ENCODE measurements at regions not wholly inside any gene's neighbourhood (a gene's known extent, or its start where the extent isn't known, plus 50 kb on each side); places are given as distances from the start of the nearest gene placed in this dataset.

DNA sequence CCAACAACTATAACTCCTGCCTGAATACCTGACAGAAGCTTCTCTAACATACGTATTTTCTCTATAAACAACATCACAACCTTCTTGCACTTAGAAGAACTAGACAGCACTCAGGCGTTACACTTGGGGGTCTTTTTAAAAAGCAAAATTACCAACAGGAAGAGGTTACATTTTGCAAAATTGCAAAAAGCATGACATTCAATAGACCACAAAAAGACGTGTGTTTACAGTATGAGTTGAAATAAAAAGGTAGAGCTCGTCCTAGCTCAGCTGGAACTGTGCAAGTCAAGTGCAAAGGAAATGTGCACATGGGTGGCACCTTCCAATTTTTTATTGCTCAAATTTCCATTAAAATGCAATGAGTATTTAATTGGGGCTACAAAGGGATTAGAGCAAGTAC is 375.2 kb upstream of the HSFY2 start:
- DNase-seq (ENCODE audit: low read depth in 2 of 2): no peak

GRCh38 chrY:19146296-19146695 is 372.8 kb upstream of the HSFY2 start:
- no peak for DNase-seq (ENCODE audit: low read depth in 2 of 2)

- no peak for DNase-seq (ENCODE audit: low read depth in 2 of 2)
Observed at GRCh38 chrY:19142093-19142492, 368.6 kb upstream of the HSFY2 start.

GRCh38 chrY:19140285-19140920 is 366.9 kb upstream of the HSFY2 start:
- DNase-seq (ENCODE audit: low read depth in 2 of 2): no peak

- no peak for DNase-seq (ENCODE audit: low read depth in 2 of 2)
Observed at GRCh38 chrY:19134426-19134825, 360.9 kb upstream of the HSFY2 start.

DNA sequence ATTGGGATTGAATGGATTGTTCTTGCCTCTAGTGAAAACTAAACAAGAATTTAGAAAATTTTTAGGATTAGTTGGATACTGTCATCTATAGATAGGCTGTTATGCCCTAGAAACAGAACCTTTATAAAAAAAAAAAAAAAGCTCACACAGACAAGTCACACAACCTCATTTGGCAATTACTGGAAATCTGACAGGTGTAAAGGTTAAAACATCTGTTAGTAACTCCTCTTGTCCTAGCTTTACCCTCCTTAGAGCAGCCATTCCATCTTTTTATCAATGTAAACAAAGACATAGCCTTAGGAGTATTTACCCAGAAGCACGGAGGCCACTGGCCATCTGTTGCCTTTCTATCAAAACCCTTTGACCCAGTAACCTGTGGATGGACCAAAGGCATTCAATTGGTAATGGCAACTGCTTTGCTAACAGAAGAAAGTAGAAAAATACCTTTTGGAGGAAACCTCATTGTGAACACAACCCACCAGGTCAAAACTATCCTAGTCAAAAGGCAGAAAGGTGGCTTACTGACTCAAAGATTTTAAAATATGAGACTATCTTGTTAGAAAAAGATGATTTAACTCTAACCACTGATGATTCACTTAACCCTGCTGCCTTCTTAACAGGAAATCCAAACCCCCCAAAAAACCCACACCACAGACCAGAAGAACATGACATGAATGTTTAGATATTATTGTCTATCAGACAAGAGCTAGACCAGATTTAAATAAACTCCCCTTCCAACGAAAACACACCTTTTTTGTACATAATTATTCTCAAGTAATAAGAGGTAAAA is 357.2 kb upstream of the HSFY2 start:
- DNase-seq (ENCODE audit: low read depth in 2 of 2): no peak

GRCh38 chrY:19126889-19127288 is 353.4 kb upstream of the HSFY2 start:
- DNase-seq (ENCODE audit: low read depth in 2 of 2): no peak

DNA sequence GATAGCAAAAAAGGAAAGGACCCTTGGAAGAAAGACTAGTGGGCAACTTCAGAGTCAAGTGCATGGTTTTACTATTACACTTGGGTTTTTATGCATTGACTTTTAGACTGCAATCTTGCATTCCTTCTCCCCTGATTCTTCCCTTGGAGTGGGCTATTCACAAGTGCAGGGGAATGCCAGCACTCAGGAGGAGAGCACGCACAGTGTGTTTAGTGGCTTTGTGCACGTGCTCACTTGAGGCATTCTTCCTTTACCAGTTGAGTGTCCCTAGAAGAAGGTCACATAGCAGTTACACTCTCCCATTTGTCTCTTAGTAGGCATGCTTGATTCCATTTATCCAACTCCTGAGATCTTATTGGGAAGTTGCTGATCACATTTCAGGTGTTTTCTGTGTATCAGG is 351.1 kb upstream of the HSFY2 start:
- DNase-seq (ENCODE audit: low read depth in 2 of 2): no peak

- DNase-seq (ENCODE audit: low read depth in 2 of 2): no peak
Observed at GRCh38 chrY:19122450-19122849, 348.9 kb upstream of the HSFY2 start.

DNA sequence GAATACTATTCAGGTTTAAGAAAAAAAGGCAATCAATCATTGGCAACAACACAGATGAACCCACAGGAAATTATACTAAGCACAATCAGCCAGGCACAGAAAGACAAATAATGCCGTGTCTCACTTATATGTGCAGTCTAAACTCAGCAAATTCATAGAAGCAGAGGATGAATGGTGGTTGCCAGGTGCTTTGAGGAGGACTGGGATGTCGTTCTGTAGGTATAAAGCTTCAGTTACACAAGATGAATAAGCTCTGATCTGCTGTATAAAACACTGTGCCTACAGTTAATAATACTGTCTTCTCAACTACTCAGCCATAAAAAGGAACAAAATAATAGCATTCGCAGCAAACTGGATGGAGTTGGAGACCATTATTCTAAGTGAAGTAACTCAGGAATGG is 324.8 kb upstream of the HSFY2 start:
- DNase-seq (ENCODE audit: low read depth in 2 of 2): no peak

DNA sequence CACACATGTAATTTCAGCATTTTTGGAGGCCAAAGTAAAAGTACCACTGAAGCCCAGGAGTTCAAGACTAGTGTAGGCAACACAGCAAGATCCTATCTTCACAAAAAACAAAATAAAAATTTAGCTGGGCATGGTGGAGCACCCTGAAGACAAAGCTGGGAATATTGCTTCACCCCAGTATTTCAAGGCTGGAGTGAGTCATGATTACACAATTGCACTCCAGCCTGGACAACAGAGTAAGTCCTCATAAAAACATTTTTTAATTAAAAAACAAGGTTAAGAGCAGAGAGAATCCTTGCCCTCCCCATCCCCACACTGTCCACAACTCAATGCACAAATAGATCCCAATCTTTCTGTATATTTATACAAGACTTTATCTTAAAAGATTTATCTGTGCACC is 321.9 kb upstream of the HSFY2 start:
- DNase-seq (ENCODE audit: low read depth in 2 of 2): no peak

DNA sequence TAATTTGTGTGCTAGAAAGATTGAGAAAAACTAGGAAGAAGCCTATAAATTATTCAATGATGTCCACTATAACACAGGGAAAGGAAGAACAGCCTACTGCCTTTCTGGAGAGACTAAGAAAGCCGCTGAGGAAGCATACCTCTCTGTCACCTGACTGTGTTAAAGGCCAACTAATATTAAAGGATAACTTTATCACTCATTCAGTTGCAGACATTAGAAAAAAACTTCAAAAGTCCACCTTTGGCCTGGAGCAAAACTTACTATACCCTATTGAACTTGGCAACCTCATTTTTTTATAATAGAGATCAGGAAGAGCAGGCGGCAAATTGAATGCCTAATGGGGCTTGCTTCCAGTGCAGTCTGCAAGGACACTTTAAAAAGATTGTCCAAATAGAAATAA is 309.5 kb upstream of the HSFY2 start:
- no peak for DNase-seq (ENCODE audit: low read depth in 2 of 2)

GRCh38 chrY:19077698-19078113 is 304.2 kb upstream of the HSFY2 start:
- no peak for DNase-seq (ENCODE audit: low read depth in 2 of 2)

DNA sequence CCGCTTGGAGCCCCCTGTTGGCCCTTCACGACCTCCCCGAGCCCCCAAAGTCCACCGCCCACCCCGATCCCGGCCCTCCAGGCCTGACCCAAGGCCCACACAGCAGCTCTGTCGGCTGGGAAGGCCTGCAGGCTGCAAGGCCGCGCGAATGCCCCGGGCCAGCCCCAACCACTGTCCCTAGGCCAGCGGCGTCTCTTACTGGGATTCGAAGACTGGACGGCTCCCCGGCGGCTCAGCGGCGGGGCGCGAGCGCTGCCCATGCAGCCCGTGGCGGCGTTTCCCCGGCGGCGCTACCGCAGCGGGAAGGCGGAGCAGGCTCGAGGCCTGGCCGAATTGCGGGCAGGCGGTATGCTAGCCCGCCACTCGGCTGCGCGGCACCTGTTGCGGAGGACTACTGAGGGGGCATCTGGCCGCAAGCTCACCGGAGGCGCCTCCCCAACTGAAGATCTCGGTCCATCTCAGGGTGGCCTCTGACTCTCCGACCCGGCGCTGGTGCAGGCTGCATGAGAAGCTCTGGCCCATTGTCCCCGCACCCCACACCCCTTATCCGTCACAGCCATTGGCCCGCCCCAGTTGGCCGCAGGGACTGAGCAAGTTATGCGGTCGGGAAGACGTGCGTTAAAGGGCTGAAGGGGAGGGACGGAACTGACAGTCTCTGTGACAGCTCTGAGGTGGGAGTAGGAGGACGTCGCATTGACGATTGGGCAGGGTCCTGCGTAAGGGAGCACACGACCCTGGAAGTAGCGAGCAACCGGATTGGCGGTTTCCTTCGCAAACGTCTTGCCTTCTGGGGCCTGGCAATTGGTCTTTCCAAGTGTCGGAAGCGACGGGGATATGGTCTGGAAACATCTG is 303.5 kb upstream of the HSFY2 start:
- DNase-seq (ENCODE audit: low read depth in 2 of 2): no peak

GRCh38 chrY:19075471-19076253 is 302.1 kb upstream of the HSFY2 start:
- DNase-seq (ENCODE audit: low read depth in 2 of 2): no peak

DNA sequence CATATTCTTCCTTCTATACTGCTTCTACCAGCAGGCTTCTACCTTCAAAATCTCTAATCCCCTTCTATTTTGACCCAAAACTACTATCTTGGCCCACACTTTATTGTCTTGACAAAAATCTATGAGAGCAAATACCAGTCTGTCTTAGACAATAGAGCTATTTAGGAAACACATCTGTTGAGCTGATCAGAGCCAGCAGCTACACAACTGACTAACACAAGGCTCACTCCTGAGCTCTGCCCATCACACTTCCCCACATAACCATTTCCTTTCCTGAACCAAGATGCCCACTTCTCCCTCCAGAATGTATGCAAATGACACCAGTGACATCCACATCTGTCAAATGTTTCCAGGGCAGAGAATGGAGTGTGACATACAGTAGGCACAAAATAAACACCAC is 293.9 kb upstream of the HSFY2 start:
- no peak for DNase-seq (ENCODE audit: low read depth in 2 of 2)

- DNase-seq (ENCODE audit: low read depth in 2 of 2): no peak
Observed at GRCh38 chrY:19066447-19067190, 293.1 kb upstream of the HSFY2 start.

DNA sequence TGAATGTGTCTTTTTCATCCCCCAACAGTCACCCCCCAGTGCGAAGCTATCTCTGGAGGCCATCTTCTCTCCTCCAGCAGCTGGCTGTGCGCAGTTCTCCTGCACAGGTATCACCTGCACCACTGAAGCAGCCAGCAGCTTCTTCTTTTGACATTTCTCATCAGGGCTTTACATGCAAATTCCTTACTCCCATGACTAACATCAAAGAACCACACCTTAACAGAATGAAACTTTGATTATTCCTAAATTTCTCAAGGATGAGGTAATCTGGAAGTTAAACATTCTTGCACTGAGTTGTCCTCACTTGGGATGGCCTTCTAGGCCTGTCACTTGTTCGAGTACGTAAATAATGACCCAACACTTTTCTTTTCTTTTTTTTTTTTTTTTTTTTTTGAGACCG is 291.6 kb upstream of the HSFY2 start:
- no peak for DNase-seq (ENCODE audit: low read depth in 2 of 2)

DNA sequence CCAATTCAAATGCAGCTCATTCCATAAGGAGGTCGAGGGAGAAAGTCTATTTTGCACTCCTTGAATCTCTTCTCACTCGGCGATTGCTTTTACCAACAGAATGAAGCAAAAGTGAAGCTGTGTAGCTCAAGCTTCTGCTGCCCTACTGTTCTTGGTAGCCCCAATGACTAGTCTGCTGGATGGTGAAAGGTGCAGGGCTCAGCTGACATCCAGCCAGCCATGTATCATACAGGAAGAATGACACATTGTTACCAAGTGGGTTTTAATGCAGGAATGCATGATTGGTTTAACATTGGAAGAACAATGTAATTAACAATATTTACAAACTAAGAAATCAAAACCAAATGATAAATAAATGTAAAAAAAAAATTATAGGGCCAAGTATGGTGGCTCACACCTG is 286.2 kb upstream of the HSFY2 start:
- no peak for DNase-seq (ENCODE audit: low read depth in 2 of 2)

DNA sequence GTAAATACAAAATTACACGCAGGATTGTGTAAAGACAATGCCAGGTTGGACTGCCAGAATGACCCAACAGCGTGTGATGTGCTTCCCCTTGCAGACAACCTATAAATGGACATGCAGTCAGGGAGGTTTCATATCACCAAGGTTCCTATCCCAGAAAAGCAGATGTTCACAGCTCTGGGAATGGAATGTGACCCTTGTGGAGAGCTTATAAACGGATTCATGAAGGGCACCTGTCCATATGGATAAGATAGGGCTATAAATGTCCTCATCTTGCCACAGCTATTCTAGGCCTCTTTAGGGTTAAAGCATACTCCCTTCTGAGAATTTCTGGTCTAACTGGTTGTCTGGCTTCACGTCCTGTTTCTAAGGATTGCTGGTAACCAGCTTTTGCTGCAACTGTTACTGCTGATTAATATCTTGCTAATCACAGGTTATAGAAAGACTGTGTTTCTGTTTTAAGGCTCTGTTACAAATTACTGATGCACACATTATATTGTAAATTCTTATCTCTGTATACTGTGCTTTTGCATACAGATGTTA is 285.4 kb upstream of the HSFY2 start:
- DNase-seq (ENCODE audit: low read depth in 2 of 2): no peak

DNA sequence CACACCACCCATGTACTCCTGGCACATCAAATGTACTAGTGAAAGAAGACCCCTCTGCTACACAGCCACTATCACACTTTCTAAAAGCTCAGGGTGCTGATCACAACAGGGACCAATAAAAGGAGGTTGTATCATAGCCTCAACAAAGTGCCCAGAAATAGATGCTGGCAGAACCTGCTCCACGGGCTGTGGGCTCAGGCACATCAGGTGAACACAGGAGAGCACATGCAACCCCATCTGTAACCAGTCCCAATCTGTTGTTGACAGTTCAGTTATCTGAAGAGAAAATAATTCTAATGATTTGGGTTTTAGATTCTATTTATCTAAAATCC is 282.6 kb upstream of the HSFY2 start:
- no peak for DNase-seq (ENCODE audit: low read depth in 2 of 2)
